ENCODE measurements at regions not wholly inside any gene's neighbourhood (a gene's known extent, or its start where the extent isn't known, plus 50 kb on each side); places are given as distances from the start of the nearest gene placed in this dataset.
A peak's percentile ranks its signal among the peaks of the same experiment; 100 is the strongest.

DNA sequence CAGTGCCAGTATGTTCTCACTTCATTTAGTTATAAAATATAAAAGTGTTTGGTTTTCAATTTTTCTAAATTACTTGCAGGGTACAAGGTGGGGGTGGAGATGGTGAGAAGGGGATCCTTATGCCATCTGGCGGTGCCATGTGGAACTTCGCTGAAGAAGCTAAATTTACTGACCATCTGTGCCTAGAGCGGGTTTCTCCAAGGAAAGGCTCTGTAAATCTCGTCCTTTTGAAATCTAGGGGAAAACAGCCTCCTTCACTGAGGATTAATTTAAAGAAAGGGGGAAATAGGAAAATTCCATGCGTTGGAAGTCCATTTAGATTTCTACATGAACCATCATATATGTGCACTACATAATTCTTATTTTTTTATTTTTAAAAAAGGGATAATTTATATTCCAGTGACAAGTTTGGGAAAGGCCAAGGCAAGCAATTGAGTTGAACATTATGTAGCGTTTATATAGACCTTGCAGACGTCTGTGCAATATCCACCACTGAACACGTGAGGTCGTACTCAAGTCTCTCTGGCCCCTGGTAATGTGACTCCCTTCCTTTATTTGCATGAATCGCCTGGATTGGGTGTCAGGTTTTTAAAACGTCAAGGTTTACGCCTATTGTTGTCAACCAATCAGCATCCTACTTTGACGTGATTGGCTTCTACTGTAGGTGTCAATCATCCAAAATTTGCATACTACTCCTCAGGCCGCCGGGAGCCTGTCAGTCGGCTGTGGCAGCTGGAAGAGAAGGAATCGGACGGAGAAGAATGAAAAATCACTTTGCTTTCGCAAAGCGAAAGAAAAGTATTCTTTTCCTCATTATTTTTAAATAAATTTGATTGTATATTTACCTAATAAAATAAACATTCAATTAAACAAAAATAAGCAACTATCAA is 297.1 kb upstream of the NFE2L3 start:
- peak; percentile 49 for DNase-seq (ENCODE audit: low read depth)

- DNase-seq (ENCODE audit: low read depth), result no peak
Observed at GRCh38 chr7:25855854-25856782, 295.9 kb upstream of the NFE2L3 start.

- no peak for DNase-seq (ENCODE audit: low read depth)
Observed at GRCh38 chr7:25857376-25858067, 294.5 kb upstream of the NFE2L3 start.

DNA sequence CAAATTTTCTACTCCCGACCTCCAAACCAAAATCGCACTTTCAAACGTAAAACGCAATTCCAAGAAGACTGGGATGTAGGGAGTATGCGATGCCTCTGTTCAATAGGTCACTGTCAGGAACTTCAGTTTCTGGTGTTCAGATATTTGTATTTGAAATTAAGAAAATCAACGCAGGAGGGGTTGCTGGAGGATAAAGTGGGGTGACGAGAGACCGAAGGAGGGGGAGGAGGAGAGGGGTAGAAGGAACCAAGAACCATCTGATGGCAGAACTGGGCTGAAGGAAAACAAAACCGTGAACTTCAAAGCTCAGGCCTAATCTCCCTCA is 293.8 kb upstream of the NFE2L3 start:
- no peak for DNase-seq (ENCODE audit: low read depth)

DNA sequence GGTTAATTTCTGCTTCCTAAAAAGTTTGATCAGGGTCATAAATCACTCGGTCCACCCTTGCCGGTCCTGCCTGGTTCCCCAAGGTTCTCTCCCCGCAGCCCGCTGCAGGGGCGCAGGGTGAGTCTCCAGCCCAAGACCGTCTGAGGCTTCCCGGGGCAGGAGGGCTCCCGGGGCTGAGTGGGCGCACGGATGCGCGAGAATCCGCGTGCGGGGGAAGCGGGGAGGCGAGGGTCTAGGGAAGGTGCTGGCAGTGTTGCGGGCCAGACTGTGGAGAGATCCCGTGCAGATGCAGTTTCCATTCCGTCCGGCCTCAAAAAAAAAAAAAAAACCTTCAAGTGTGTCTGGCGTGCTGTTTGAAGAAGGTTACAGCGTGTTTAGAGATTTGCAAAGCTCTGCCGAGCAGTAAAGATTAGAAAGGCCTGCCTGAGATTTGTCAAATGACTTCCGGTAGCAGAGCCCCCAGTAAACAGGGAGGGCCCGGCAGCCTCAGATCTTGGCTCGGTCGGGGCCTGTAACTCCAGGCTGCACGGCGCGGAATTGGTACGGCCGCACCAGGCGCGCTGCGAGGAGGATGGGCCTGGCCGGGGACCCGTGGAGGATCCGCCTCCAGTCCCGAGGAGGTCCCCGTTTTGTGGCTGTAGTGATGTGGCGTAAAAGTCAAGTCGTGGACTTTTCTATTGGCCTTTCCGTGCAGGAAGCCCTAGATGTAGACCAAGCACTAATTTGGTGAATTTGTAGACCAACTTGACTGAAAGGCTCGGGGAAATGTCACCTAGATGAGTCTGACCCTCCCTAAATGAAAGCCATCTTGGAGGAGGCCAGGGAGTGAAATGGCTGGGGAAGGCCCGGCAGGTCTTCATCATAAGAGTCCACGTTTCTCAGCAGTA is 293.2 kb upstream of the NFE2L3 start:
- DNase-seq (ENCODE audit: low read depth), result no peak

GRCh38 chr7:25859412-25860274 is 292.4 kb upstream of the NFE2L3 start:
- no peak for DNase-seq (ENCODE audit: low read depth)

GRCh38 chr7:25860275-25861163 is 291.5 kb upstream of the NFE2L3 start:
- no peak for DNase-seq (ENCODE audit: low read depth)

DNA sequence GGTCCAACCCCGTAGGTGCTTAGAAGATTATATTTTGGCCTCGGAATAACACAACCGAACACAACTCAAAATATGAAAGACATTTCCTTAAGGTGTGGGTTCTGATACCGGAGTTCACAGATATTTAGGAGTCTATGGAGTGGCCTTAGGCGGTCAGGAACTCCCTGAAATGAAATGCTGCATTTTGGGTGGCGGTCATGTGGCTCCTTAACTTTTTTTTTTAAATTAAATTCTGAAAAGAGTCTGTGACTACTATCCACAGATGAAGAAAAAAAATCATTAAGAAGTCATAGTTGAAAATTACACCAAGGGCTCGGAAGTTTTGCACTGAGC is 290.9 kb upstream of the NFE2L3 start:
- DNase-seq (ENCODE audit: low read depth), result no peak

- DNase-seq (ENCODE audit: low read depth), result peak; percentile 30
Observed at GRCh38 chr7:25861601-25862260, 290.3 kb upstream of the NFE2L3 start.

DNA sequence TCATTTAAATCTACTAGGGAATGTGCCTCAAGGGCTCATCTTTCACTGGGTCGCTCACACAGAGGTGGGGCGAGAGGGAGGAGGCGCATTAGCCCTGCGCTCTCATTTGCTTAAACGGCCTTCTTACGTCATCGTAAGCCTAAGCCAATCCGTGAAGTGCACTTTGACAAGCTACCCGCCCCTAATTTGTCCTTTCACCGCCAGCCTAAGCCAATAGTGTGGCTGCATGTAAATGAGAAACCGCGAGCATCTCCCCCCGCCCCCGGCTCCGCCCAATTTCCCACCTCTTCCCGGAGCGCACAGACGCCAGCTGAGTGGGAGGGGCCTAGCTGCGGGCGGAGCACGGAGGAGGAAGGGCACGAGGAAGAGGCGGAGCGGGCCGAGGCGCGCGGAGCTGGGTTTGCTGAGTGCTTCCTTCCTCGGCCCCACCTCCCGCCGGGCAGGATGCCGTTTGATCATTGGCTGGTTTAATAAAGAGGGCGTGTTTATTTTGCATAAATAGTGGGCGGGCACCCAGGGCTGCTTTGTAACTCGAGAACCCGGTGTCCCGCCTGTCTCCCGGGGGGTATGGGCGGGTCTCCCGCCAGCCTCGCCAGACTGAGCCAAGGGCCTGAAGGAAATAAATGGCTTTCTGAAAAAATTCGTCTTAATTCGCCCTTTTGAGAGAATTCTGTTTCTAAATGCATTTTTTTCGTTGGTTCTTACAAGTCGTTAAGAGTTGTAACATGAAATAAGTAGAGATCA is 289.6 kb upstream of the NFE2L3 start:
- peak; percentile 100 for DNase-seq (ENCODE audit: low read depth)

- no peak for DNase-seq (ENCODE audit: low read depth)
Observed at GRCh38 chr7:25863005-25863728, 288.8 kb upstream of the NFE2L3 start.

- DNase-seq (ENCODE audit: low read depth), result no peak
Observed at GRCh38 chr7:25863729-25864110, 288.3 kb upstream of the NFE2L3 start.

- DNase-seq (ENCODE audit: low read depth), result no peak
Observed at GRCh38 chr7:25864511-25864910, 287.5 kb upstream of the NFE2L3 start.

- no peak for DNase-seq (ENCODE audit: low read depth)
Observed at GRCh38 chr7:25864943-25865751, 286.9 kb upstream of the NFE2L3 start.

- DNase-seq (ENCODE audit: low read depth), result no peak
Observed at GRCh38 chr7:25868509-25868908, 283.5 kb upstream of the NFE2L3 start.

GRCh38 chr7:25870574-25870973 is 281.4 kb upstream of the NFE2L3 start:
- no peak for DNase-seq (ENCODE audit: low read depth)
